ENCODE measurements at regions not wholly inside any gene's neighbourhood (a gene's known extent, or its start where the extent isn't known, plus 50 kb on each side); places are given as distances from the start of the nearest gene placed in this dataset.

DNA sequence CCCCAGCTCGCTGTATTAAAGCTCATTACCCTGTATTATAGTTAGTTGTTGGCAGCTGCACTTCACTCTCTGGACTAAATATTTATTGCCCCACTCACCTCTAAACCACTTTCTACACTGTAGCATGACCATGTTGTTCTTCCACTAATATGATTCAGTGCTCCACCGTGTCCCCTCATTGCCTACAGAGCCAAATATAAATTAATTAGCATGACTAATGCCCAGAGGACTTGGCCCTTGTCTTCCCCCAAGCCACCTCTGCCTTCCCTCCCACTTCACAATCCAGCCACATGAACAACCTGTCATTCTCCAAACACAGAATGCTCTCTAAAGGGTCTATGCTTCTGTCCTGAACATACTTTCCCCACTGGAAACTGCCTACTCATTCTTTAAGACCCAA, 276.5 kb downstream of the PLPP3 start:
- TF ChIP-seq, protein P1, sequence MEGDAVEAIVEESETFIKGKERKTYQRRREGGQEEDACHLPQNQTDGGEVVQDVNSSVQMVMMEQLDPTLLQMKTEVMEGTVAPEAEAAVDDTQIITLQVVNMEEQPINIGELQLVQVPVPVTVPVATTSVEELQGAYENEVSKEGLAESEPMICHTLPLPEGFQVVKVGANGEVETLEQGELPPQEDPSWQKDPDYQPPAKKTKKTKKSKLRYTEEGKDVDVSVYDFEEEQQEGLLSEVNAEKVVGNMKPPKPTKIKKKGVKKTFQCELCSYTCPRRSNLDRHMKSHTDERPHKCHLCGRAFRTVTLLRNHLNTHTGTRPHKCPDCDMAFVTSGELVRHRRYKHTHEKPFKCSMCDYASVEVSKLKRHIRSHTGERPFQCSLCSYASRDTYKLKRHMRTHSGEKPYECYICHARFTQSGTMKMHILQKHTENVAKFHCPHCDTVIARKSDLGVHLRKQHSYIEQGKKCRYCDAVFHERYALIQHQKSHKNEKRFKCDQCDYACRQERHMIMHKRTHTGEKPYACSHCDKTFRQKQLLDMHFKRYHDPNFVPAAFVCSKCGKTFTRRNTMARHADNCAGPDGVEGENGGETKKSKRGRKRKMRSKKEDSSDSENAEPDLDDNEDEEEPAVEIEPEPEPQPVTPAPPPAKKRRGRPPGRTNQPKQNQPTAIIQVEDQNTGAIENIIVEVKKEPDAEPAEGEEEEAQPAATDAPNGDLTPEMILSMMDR (IDR thresholded peaks at IDR 0.05; ENCODE audit: low read depth, low read length, missing control alignments), result no peak
- no peak overlapping the region for H3K4me3 ChIP-seq (replicated peaks; ENCODE audit: low read depth, low read length)
- DNase-seq (ENCODE audit: extremely low read depth, low read depth), result no peak

DNA sequence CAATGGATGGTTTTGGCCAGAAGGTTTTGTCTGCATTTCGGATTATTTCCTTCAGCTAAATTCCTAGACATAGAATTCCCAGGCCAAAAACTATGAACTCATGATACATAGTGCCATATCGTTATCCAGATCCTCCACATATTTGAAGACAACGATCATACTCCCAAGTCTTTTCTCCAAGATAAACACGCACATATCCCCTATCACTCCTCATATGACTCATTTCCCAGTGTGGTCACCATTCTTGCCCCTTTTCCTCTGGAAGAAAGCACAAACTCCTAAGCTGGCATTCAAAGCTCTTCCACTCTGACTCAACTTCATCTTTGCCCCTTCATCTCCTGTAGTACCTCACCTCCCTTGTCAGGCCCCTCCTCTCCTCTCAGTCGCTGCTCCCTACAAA, 277.6 kb downstream of the PLPP3 start:
- no peak overlapping the region for H3K4me3 ChIP-seq (replicated peaks; ENCODE audit: low read depth, low read length)
- TF ChIP-seq, protein P1 (IDR thresholded peaks at IDR 0.05; ENCODE audit: low read depth, low read length, missing control alignments), result no peak
- DNase-seq (ENCODE audit: extremely low read depth, low read depth), result peak; percentile 16

DNA sequence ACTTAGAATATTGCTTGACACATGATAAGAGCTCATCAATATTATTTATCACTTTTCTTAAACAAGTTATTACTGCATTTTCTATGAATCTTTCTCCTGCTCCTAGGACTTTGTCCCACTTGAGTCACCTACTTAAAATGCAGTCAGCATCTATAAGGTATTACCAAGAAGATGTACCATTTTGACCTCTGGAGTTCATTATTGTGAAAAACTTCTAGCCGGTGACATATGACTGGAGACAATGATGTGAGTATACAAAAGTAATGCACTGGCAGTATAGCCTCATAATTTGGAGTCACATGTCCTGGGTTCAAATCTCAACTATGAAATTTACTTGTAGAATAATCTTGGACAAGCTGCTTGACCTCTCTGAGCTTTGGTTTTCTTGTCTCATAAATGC, 278.5 kb downstream of the PLPP3 start:
- H3K4me3 ChIP-seq (replicated peaks; ENCODE audit: low read depth, low read length), result no peak overlapping the region
- TF ChIP-seq, protein P1 (IDR thresholded peaks at IDR 0.05; ENCODE audit: low read depth, low read length, missing control alignments), result no peak
- DNase-seq (ENCODE audit: extremely low read depth, low read depth), result no peak

DNA sequence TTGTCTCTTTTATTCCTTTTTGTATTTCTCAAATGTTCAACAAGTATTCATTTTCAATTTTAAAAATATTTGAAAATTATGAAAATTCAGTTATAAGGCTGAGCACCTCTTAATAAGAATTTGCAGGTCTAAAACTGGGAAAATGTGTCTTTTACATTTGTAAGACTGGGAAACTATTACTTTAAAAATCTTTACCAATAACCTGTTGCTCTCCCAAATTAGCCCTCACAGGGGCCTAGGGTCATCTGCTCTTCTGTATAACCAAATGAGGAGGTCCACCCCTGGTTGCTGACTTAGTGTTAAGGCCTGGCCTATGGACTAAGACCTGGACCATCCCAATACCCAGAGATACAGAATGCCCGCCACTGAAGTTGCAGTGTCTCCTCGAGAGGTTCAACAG, 280.5 kb downstream of the PLPP3 start:
- no peak for DNase-seq (ENCODE audit: extremely low read depth, low read depth)
- TF ChIP-seq, protein P1 (IDR thresholded peaks at IDR 0.05; ENCODE audit: low read depth, low read length, missing control alignments), result no peak
- H3K4me3 ChIP-seq (replicated peaks; ENCODE audit: low read depth, low read length), result no peak overlapping the region

- TF ChIP-seq, protein P1 (IDR thresholded peaks at IDR 0.05; ENCODE audit: low read depth, low read length, missing control alignments), result no peak
- no peak overlapping the region for H3K4me3 ChIP-seq (replicated peaks; ENCODE audit: low read depth, low read length)
- DNase-seq (ENCODE audit: extremely low read depth, low read depth), result no peak
These were observed 281.5 kb downstream of the PLPP3 start for GRCh38 chr1:56297904-56298303.

DNA sequence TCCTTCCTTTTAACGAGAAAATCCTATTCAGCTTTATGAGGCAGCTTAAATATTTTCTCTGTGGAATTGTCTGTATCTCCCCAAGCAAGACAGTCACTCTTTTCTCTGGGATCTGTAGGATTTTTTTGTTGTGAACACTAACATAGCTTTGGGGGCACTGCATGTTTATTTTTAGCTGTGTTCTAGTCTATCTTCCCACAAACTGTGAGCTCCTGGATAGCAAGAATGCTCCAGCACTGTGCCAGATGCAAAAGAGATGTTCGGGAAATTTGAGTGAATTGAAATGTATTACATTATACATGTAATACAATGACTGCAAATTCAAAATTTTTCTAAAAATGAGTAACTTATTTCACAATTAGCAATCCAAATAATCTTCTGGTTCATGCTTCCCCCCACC, 282.2 kb downstream of the PLPP3 start:
- DNase-seq (ENCODE audit: extremely low read depth, low read depth), result no peak
- H3K4me3 ChIP-seq (replicated peaks; ENCODE audit: low read depth, low read length), result no peak overlapping the region
- TF ChIP-seq, protein P1 (IDR thresholded peaks at IDR 0.05; ENCODE audit: low read depth, low read length, missing control alignments), result no peak

All from HFF-Myc (cell line).